Prostate gland (tissue), 2 donors: ENCODE measurements at regions not wholly inside any gene's neighbourhood (a gene's known extent, or its start where the extent isn't known, plus 50 kb on each side); places are given as distances from the start of the nearest gene placed in this dataset.

Source experiments
- POLR2A ChIP-seq: fragments of 450-650 bp; IDR thresholded peaks from one replicate; pipeline ENCODE4 v1.6.1; 2016; ENCODE audit warnings: antibody characterized with exemption, mild to moderate bottlenecking
- POLR2AphosphoS5 ChIP-seq: sonication (generic); formaldehyde crosslinking; IDR thresholded peaks from one replicate; pipeline ENCODE4 v1.6.1; 2017; ENCODE audit warnings: antibody characterized with exemption
- TF ChIP-seq, protein P1 (sequence below), 4 experiments: fragments of 200-600 bp in 2 of 4; fragments of 450-650 bp in 2 of 4; sonication (generic) in 2 of 4; IDR thresholded peaks; 1 replicate in 3 of 4; 2 replicates in 1 of 4; pipeline ENCODE4 v1.5.1; 2016 to 2019; ENCODE audit warnings: antibody characterized with exemption in 4 of 4, mild to moderate bottlenecking in 2 of 4, moderate library complexity in 2 of 4

DNA sequence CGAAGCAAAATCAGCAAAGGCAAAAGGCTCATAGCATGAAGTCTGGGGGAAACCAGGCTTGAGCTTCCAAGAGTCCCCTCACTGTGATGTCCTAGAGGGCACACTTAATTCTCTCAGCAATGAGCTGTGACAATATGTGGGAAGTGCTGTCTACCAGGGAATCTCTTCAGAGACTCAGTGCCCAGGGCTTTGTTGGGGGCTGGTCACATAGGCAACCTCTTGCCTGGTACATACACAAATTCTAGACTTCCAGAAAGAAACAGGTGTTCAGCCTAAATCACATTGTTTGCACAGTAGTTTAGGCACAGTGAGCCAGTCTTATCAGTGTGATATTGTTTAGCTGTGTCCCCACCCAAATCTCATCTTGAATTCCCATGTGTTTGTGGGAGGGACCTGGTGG, 400.5 kb downstream of the PRDM2 start:
- TF ChIP-seq, protein P1, sequence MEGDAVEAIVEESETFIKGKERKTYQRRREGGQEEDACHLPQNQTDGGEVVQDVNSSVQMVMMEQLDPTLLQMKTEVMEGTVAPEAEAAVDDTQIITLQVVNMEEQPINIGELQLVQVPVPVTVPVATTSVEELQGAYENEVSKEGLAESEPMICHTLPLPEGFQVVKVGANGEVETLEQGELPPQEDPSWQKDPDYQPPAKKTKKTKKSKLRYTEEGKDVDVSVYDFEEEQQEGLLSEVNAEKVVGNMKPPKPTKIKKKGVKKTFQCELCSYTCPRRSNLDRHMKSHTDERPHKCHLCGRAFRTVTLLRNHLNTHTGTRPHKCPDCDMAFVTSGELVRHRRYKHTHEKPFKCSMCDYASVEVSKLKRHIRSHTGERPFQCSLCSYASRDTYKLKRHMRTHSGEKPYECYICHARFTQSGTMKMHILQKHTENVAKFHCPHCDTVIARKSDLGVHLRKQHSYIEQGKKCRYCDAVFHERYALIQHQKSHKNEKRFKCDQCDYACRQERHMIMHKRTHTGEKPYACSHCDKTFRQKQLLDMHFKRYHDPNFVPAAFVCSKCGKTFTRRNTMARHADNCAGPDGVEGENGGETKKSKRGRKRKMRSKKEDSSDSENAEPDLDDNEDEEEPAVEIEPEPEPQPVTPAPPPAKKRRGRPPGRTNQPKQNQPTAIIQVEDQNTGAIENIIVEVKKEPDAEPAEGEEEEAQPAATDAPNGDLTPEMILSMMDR (IDR thresholded peaks at IDR 0.05), result no peak
- TF ChIP-seq POLR2A, result no peak
- TF ChIP-seq POLR2AphosphoS5, result no peak
